ENCODE measurements at regions not wholly inside any gene's neighbourhood (a gene's known extent, or its start where the extent isn't known, plus 50 kb on each side); places are given as distances from the start of the nearest gene placed in this dataset.
"Not testable (repeated sequence)": the region's sequence is repeated elsewhere in the genome, so short reads cannot be mapped to it uniquely, and the experiment has no call there.

GRCh38 chr13:111587249-111587648 lies 266.8 kb downstream of the TEX29 start:
- no peak for DNase-seq (ENCODE audit: low spot score)

- no peak for DNase-seq (ENCODE audit: low spot score)
Measured at GRCh38 chr13:111589321-111589720, 268.9 kb downstream of the TEX29 start.

GRCh38 chr13:111589992-111590391 lies 269.6 kb downstream of the TEX29 start:
- no peak for DNase-seq (ENCODE audit: low spot score)

DNA sequence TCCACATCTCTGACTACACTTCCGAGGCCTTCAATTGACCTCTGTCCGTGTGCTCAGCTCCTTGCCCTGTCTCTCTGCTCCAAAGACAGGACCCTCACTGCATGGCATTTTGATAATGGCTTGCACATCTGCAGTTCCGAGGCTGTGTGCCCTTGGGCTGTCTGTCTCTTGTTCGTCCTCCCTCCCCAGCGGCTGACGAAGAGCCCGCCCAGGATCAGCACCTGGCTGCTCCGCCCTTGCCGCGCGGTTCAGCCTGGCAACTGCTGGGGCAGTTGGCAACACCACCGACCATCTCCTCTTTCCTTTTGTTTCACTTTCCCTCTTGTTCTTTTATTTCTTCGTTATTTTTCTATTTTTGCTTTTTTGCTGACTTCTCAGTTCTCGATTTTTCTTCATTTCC lies 270.4 kb downstream of the TEX29 start:
- no peak for DNase-seq (ENCODE audit: low spot score)

DNA sequence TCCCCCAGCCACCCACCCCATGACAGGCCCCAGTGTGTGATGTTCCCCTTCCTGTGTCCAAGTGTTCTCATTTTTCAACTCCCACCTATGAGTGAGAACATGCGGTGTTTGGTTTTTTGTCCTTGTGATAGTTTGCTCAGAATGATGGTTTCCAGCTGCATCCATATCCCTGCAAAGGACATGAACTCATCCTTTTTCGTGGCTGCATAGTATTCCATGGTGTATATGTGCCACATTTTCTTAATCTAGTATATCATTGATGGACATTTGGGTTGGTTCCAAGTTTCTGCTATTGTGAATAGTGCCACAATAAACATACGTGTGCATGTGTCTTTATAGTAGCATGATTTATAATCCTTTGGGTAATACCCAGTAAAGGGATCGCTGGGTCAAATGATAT lies 273.0 kb downstream of the TEX29 start:
- DNase-seq (ENCODE audit: low spot score), result not testable (repeated sequence)

- DNase-seq (ENCODE audit: low spot score), result no peak
Measured at GRCh38 chr13:111594606-111595005, 274.2 kb downstream of the TEX29 start.

DNA sequence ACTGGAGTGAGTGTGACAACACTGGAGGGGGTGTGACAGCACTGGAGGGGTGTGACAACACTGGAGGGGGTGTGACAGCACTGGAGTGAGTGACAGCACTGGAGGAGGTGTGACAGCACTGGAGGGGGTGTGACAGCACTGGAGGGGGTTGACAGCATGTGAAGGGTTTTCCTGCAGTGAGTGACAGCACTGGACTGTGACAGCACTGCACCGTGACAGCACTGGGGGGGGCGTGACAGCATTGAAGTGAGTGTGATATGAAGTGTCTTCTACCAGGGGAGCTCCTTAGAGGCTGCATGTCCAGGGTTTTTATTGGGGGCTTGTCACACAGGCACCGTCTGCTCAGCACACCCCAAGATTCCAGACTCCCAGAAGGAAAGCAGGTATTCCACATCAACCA lies 274.8 kb downstream of the TEX29 start:
- DNase-seq (ENCODE audit: low spot score), result no peak

DNA sequence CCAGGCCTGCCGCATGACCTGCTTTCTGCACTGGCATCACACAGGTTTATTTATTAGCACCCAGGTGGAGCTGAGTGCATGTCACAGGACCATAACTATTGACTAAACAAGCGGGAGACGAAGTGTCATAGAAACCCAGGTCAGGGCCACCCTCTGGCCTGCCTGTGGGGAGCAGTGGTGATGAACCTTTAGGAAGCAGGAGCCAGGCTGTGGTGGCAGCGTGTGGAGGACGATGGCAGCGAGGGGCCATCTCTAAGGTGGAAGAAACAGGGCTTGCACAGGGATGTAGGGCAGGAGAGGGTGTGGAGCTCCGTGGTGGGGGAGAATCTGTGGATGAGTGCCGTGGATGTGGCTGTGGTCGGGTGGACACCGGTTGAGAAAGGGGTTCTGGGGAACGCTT lies 275.3 kb downstream of the TEX29 start:
- no peak for DNase-seq (ENCODE audit: low spot score)

GRCh38 chr13:111597191-111597611 lies 276.8 kb downstream of the TEX29 start:
- no peak for DNase-seq (ENCODE audit: low spot score)

GRCh38 chr13:111597618-111598017 lies 277.2 kb downstream of the TEX29 start:
- no peak for DNase-seq (ENCODE audit: low spot score)

DNA sequence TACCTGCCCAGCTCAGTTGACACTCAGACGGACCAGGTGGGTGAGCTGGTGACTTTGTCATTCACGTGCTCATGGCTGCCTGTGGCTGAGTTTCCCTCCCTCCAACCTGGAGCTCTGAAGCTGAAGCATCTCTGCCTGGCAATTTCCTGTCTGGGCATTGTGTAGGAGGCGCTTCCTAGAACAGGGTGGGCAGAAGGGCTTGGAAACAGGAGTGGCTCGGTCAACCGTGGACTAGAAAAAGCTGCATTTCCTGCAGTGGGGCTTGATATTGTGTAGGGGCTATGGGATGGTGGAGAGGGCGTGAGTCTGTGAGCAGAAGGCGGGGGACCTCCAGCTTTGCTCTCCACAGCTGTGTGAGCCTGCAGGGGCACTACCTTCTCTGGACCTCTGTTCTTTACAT lies 278.3 kb downstream of the TEX29 start:
- DNase-seq (ENCODE audit: low spot score), result no peak

DNA sequence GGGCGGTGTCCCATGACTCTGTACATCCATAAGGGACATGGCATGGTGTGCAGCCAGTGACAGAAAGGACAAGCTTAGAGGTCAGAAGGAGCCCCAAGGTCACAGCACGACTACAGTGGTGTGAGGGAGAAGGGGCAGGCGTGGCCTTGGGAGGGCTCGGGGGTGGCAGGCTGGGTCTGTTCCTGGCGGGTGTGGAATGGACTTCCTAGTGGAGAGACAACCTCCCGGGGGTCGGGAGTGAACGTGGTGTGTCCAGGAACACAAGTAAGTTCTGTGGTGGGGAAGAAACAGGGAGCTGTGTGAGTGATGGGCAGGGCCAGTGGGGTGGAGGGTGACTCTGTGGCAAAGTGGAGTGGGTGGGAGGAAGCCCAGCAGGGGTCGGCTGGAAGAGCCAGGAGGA lies 279.3 kb downstream of the TEX29 start:
- DNase-seq (ENCODE audit: low spot score), result no peak

DNA sequence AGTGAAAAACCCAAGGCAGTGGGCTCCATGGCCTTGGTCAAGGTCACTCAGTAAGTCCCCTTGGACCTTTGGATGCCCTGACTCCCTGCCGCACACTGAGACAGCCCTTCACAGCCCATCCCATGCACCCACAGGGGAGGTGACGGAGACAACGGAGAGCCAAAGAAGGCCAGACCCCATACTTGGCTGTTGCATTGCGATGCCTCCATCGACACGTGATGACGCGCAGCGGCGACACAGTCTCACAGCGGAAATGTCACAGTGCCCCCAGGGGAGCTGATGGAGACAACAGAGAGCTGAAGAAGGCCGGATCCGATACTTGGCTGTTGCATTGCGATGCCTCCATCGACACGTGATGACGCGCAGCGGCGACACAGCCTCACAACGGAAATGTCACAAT lies 282.4 kb downstream of the TEX29 start:
- no peak for DNase-seq (ENCODE audit: low spot score)

- no peak for DNase-seq (ENCODE audit: low spot score)
Measured at GRCh38 chr13:111604097-111604496, 283.7 kb downstream of the TEX29 start.

DNA sequence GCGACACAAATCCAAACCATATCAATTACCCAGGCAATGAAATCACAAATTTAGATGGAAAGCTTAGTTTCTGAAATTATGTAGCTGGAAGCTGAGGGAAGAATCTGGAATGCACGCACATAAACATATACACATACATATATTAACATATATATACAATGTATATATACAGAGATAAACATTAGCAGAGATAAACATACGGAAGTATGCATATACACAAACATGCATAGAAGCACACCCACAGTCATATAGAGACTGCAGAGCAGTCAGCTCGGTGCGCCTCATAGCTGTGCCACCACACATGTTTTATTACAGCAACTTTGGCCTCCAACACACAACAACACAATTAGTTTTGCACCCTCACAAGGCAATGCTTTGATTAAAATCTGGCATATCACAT lies 288.1 kb downstream of the TEX29 start:
- no peak for DNase-seq (ENCODE audit: low spot score)

DNA sequence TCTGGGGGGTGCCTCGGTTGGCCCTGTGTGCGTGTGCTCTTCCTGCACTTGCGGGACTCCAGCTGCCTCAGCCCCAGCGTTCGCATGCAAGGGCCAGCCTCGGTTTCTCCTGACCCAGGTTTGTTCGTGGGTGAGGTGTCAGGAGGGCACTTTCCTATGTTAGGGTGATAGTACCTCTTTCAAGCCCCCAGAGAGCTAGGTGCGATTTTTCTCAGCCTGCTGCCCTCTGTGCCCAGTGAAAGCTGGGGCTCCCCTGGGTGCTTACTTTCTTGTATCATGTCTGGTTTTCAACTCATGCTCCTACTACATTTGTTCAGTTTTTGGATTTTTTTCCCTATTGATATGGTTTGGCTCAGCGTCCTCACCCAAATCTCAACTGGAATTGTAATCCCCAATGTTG lies 289.2 kb downstream of the TEX29 start:
- no peak for DNase-seq (ENCODE audit: low spot score)

DNA sequence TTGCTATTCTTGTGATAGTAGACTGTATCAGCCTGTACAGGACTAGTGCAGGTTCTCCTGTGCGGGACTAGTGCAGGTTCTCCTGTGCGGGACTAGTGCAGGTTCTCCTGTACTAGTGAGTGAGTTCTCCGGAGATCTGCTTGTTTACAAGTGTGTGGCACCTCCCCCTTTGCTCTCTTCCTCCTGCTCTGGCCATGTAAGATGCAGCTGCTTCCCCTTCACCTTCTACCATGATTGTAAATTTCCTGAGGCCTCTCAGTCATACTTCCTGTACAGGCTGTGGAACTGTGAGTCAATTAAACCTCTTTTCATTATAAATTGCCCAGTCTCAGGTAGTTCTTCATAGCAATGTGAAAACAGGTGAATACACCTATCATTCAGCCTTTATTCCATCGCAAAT lies 289.6 kb downstream of the TEX29 start:
- no peak for DNase-seq (ENCODE audit: low spot score)

DNA sequence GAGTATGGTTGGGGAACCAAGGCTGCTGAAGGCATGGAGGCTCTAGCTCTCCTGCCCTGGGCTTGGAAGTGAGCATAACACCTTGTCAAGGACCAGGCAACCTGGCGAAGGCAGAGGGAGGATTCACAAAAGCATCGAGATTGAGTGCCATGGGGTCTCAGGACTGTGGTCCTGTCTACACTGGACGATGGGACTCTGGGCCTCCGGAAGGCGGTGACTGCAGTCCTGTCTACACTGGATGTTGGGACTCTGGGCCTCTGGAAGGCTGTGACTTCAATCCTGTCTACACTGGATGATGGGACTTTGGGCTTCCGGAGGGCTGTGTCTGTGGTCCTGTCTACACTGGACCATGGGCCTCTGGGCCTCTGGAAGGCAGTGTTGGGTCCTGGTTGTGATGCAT lies 290.4 kb downstream of the TEX29 start:
- DNase-seq (ENCODE audit: low spot score), result no peak

- no peak for DNase-seq (ENCODE audit: low spot score)
Measured at GRCh38 chr13:111611651-111612050, 291.2 kb downstream of the TEX29 start.

GRCh38 chr13:111612886-111613285 lies 292.4 kb downstream of the TEX29 start:
- DNase-seq (ENCODE audit: low spot score), result no peak

DNA sequence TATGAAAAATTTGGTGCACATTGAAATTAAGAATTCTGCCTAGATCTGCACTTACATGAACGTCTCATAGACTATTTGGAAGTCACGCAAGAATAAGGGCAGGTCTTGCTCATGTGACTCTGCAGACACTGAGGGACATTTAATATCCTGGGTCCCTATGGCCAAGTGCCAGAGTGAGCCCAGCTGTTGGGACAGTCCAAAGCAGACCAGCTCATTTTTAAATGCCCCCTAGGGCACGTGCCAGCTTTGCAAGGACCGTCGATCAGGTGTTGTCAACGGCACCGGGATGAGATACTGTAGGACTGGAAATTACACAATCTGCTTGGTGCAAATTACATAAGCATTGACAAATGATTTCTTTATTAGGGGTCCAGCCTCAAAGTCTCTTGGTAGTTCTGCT lies 293.6 kb downstream of the TEX29 start:
- no peak for DNase-seq (ENCODE audit: low spot score)

GRCh38 chr13:111614613-111615012 lies 294.2 kb downstream of the TEX29 start:
- DNase-seq (ENCODE audit: low spot score), result no peak

DNA sequence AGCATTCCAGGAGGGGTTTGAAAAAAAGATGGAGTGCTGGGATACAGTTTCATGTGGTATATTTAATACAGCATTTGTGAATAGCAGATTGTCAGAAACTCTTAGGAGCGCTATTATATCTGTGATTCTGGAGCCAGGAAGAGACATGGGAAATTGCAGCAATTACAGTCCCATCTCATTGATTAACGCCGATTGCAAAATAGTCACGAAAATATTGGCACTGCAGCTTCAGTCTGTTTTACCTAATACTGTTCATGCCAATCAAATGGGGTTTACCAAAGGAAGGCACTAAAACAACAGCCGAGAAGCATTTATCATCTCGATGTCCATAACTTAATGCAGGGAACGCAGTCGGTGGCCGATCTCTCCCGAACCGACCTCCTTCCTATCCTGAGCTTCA lies 295.8 kb downstream of the TEX29 start:
- no peak for DNase-seq (ENCODE audit: low spot score)

- DNase-seq (ENCODE audit: low spot score), result no peak
Measured at GRCh38 chr13:111620166-111620565, 299.7 kb downstream of the TEX29 start.

GRCh38 chr13:111620586-111620985 lies 300.1 kb downstream of the TEX29 start:
- DNase-seq (ENCODE audit: low spot score), result no peak
